Natural killer cell treated with Interleukin-12 subunit alpha and Interleukin-12 subunit beta and Interleukin-15 and Interleukin-18, amount 100 ng/mL, for 72 hours (primary cell): ENCODE measurements at regions not wholly inside any gene's neighbourhood (a gene's known extent, or its start where the extent isn't known, plus 50 kb on each side); places are given as distances from the start of the nearest gene placed in this dataset.

Experiments
- ATAC-seq, 2 donors: fragments of 150-1000 bp; cut with Tn5 transposase in 1 of 2; sonication (Bioruptor Pico), chemical (Tn5 transposase) in 1 of 2; 2 replicates each; pipeline ENCODE4 v1.10.0; 2021
- DNase-seq: peaks from one replicate; pipeline ENCODE4 v3.0.0; 2022; ENCODE audit warnings: low spot score
- H3K27ac Mint-ChIP-seq, 2 donors: 1 replicate in 1 of 2; 2 replicates in 1 of 2; pipeline ENCODE4 v1.8.0; 2022; ENCODE audit warnings: mixed read lengths in 2 of 2, mild to moderate bottlenecking in 1 of 2, moderate library complexity in 1 of 2
- H3K27me3 Mint-ChIP-seq, 2 donors: 1 replicate in 1 of 2; 2 replicates in 1 of 2; pipeline ENCODE4 v1.8.0; 2022; ENCODE audit warnings: mixed read lengths in 2 of 2
- H3K36me3 Mint-ChIP-seq: one replicate; pipeline ENCODE4 v1.8.0; 2022; ENCODE audit warnings: mixed read lengths
- H3K4me1 Mint-ChIP-seq, 2 donors: 1 replicate in 1 of 2; 2 replicates in 1 of 2; pipeline ENCODE4 v1.8.0; 2022; ENCODE audit warnings: low read depth in 2 of 2, mixed read lengths in 2 of 2, mild to moderate bottlenecking in 1 of 2
- H3K4me3 Mint-ChIP-seq: one replicate; pipeline ENCODE4 v1.8.0; 2022; ENCODE audit warnings: mixed read lengths
- H3K9me3 Mint-ChIP-seq: 2 replicates; pipeline ENCODE4 v1.8.0; 2022; ENCODE audit warnings: mixed read lengths

GRCh38 chr1:39154553-39155421 lies 49.7 kb upstream of the MACF1 start:
- DNase-seq (no peak), ATAC-seq (no peak)
- no peaks in the 10 kb centered on the region for H3K36me3 Mint-ChIP-seq
- H3K4me1 Mint-ChIP-seq: peaks cover under 1 to 7% of the 10 kb centered on the region in 2 donors
- no peak overlapping the region for H3K27ac Mint-ChIP-seq
- no peak overlapping the region for H3K4me3 Mint-ChIP-seq
- H3K9me3 Mint-ChIP-seq: no peaks in the 10 kb centered on the region
- peaks cover 7 to 14% of the 10 kb centered on the region in 2 donors for H3K27me3 Mint-ChIP-seq
